ENCODE measurements at regions not wholly inside any gene's neighbourhood (a gene's known extent, or its start where the extent isn't known, plus 50 kb on each side); places are given as distances from the start of the nearest gene placed in this dataset.

- Mint-ChIP-seq H3K27ac (no peak overlapping the region), H3K4me3 (no peak overlapping the region), H3K36me3 (ENCODE audit: insufficient read depth in 1 of 3, low read depth in 3 of 3) (no peaks in the 10 kb centered on the region), H3K4me1 (peaks cover 5 to 9% of the 10 kb centered on the region in 2 experiments; a peak in 3 of 4 replicates), H3K9me3 (peaks cover 0 to 3% of the 10 kb centered on the region in 2 experiments; a peak in 2 of 5 replicates), H3K27me3 (ENCODE audit: low read depth) (peaks cover 2% of the 10 kb centered on the region; the same call in 1 of the 2 replicates)
- Histone ChIP-seq H3K27ac (ENCODE audit: insufficient read length, low read depth, low read length) (no peak overlapping the region), H3K79me2 (ENCODE audit: insufficient read depth, low read length) (no peaks in the 10 kb centered on the region), H3T11ph (ENCODE audit: low read length) (no peak overlapping the region), H4K91ac (ENCODE audit: insufficient read length, low read depth, low read length) (no peak overlapping the region), H2BK15ac (ENCODE audit: low read depth, low read length) (no peak overlapping the region), H3K79me1 (ENCODE audit: insufficient read depth, low read depth, low read length, poor library complexity, severe bottlenecking) (no peaks in the 10 kb centered on the region), H3K14ac (ENCODE audit: insufficient read depth, low read length) (no peak overlapping the region), H3K9me3 (ENCODE audit: control insufficient read depth, low read depth, low read length) (no peaks in the 10 kb centered on the region), H4K8ac (replicated peaks; ENCODE audit: insufficient read length, low read depth, low read length) (no peak overlapping the region), H3K4me2 (ENCODE audit: insufficient read depth, insufficient read length, low read length) (no peak overlapping the region), H4K5ac (ENCODE audit: insufficient read length, low read depth, low read length) (no peak overlapping the region), H3K27me3 (ENCODE audit: insufficient read depth, low read length) (no peaks in the 10 kb centered on the region), H4K20me1 (ENCODE audit: control insufficient read depth, insufficient read depth, insufficient read length) (no peaks in the 10 kb centered on the region), H3K4ac (ENCODE audit: low read depth, low read length) (no peak overlapping the region), H3K23ac (ENCODE audit: insufficient read length, low read depth, low read length) (no peak overlapping the region), H3K9ac (ENCODE audit: extremely low read depth, insufficient read length, low read length) (no peak overlapping the region), H3K4me1 (ENCODE audit: insufficient read depth, low read length) (no peaks in the 10 kb centered on the region), H3K18ac (ENCODE audit: insufficient read length, low read depth, low read length) (no peak overlapping the region), H2BK12ac (ENCODE audit: insufficient read length, low read depth, low read length) (no peak overlapping the region), H3K23me2 (ENCODE audit: insufficient read length, low read depth, low read length, poor library complexity, severe bottlenecking) (no peaks in the 10 kb centered on the region), H2BK5ac (ENCODE audit: insufficient read length, low read length) (no peak overlapping the region), H2BK20ac (ENCODE audit: low read depth, low read length, poor library complexity, severe bottlenecking) (no peak overlapping the region), H2BK120ac (ENCODE audit: low read depth, low read length, poor library complexity, severe bottlenecking) (no peak overlapping the region), H2AK5ac (ENCODE audit: insufficient read length, low read length) (no peak overlapping the region), H3K56ac (ENCODE audit: insufficient read length, low read depth, low read length) (no peak overlapping the region), H2AFZ (ENCODE audit: low read length) (no peak overlapping the region)
- no peak for DNase-seq
- TF ChIP-seq CTCF (conservative IDR thresholded peaks at IDR 0.05) = no peak
- WGBS (ENCODE audit: extremely low coverage, insufficient read length, low lambda C conversion rate) = no CpG with 5 or more reads among the region's 3 CpGs
Measured at GRCh38 chr1:55682198-55682597, 467.0 kb upstream of the USP24 start.

All from H9 (cell line).